Fibroblast of pulmonary artery (primary cell): ENCODE measurements at regions not wholly inside any gene's neighbourhood (a gene's known extent, or its start where the extent isn't known, plus 50 kb on each side); places are given as distances from the start of the nearest gene placed in this dataset.

Experiments
- DNase-seq: peaks from one replicate; pipeline ENCODE4 v3.0.0-alpha.2; 2010; ENCODE audit warnings: low read depth
- H3K4me3 ChIP-seq: replicated peaks from 2 replicates; pipeline ENCODE4 v1.5.1; 2011; ENCODE audit warnings: low read depth, mild to moderate bottlenecking, control low read depth, low read length, moderate library complexity
- TF ChIP-seq, protein P1 (sequence below): IDR thresholded peaks from 2 replicates; pipeline ENCODE4 v1.5.1; 2011; ENCODE audit warnings: mild to moderate bottlenecking, control low read depth, low read length, inconsistent platforms; ENCODE audit errors: missing control alignments

DNA sequence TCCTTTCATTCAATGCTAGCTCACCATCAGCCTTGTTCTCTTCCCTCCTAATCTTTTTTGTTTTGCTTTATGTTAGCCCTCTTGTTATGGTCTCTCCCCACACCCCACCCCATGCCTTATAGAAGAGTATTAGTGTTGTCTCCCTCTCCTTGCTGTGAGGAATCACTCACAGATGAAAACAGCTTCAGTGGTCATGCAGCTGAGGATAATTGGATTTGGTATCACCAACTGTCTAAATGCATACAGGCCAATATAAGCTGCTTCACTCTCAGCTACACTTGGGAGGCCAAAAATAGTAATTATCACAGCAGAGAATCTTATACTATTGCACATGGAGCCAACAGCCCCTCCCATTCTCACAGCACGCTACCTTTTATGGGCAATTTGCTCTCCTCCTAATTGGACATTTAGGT lies 494.6 kb upstream of the FAM241A start:
- TF ChIP-seq, protein P1, sequence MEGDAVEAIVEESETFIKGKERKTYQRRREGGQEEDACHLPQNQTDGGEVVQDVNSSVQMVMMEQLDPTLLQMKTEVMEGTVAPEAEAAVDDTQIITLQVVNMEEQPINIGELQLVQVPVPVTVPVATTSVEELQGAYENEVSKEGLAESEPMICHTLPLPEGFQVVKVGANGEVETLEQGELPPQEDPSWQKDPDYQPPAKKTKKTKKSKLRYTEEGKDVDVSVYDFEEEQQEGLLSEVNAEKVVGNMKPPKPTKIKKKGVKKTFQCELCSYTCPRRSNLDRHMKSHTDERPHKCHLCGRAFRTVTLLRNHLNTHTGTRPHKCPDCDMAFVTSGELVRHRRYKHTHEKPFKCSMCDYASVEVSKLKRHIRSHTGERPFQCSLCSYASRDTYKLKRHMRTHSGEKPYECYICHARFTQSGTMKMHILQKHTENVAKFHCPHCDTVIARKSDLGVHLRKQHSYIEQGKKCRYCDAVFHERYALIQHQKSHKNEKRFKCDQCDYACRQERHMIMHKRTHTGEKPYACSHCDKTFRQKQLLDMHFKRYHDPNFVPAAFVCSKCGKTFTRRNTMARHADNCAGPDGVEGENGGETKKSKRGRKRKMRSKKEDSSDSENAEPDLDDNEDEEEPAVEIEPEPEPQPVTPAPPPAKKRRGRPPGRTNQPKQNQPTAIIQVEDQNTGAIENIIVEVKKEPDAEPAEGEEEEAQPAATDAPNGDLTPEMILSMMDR = no peak
- H3K4me3 ChIP-seq = no peak overlapping the region
- DNase-seq = no peak

DNA sequence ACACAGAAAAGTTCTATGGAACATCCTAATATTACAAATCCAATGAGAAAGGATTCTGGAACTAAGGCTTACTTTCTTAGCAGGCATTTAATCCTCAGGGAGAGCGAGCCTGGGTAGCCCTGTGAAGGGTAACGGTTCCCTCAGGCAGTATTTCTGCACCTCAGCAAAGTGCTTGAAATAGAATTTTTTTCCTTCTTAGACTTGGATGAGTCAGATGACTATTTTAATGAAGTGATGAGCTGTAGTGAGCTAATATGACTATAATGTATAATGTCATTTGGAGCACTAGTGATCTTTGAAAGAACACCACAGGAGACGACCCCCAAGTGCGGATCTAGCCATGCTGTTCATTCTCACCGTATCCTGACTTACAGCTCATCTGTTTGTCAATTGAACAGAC lies 493.0 kb upstream of the FAM241A start:
- no peak overlapping the region for H3K4me3 ChIP-seq
- TF ChIP-seq, protein P1 = no peak
- DNase-seq = no peak

DNA sequence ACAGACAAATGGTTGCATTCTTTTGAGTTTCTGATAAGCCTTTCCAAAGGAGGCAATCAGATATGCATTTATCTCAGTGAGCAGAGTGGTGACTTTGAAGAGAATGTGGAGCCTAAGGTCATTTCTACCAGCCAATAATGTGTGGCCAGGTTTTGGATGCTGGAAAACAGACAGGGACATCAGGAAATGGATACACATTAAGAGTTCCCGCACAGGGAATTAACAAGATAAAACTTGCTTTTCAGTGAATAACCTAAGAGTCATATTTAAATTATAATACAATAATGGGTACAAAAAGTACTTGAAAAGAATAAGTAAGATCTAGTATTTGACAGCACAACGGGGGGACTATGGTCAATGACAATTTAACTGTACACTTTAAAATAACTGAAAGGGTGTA lies 492.3 kb upstream of the FAM241A start:
- TF ChIP-seq, protein P1 = no peak
- H3K4me3 ChIP-seq = no peak overlapping the region
- DNase-seq = no peak

DNA sequence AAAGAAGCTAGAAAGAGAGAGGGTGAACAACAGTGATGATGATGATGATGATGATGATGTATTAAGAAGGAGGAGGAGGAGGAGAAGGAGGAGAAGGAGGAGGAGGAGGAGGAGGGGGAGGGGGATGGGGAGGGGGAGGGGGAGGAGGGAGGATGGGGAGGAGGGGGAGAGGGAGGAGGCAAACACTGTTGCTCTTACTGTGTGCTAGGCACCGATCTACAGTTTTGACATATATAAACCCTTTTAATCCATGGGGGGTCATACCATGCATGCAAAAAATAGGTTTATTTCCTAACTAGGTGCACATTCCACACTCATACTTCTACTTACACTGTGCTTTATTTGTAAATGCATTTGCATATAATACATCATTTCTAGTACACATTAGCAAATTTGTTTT lies 482.8 kb upstream of the FAM241A start:
- no peak for DNase-seq
- TF ChIP-seq, protein P1 = no peak
- H3K4me3 ChIP-seq = no peak overlapping the region

DNA sequence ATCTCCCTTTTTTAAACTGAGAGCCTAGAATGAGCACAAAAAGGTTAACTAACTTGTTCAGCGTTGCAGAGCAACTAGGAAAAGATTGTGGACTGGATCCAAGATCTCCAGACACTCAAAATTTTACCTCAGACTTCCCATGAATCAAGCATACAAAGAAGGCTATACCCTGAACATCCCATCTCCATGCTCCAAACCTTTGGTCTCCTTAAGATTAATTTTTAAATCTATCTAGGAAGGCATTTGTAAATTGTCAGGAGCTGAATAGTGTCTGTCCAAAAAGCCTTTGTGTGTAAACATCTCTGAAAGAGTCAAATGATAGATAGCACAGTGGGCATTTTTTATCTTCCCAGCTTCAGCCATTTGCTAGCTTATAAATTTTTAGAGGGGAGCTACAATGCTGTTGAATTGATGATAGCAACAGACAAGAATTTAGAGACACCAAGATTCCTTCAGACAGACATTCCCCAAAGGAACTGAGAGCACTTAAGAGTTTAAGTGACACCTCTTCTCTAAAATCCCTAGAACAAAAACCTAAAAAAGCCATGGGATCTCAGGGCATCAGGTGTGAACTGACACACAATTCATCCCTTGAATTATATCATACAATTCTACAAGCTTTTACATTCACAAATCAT lies 480.8 kb upstream of the FAM241A start:
- TF ChIP-seq, protein P1 = no peak
- no peak for DNase-seq
- H3K4me3 ChIP-seq = no peak overlapping the region

DNA sequence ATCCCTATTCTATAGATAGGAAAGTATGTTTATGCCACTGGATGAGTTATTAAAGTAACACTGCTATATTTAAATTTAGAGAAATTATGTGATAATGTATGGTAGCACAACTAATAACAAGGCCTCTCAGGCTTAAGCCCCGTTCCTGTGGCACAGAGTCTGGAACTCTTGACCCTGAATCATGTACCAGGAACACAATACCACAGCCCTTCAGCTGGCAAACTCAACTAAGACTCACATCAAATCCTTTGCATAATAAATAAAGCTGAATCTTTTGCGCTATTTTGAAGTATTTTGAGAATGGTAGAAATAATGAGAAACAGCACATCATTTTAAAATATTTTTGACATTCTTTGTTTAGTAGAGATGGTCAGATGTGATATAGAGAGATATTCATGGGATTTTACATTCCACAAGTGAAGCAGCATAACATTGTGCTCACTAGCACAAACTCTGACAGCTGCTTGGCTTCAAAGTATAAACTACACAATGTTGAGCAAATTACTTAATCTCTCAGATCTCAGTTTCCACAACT lies 478.4 kb upstream of the FAM241A start:
- no peak for DNase-seq

More for the DNA sequence above, 478.4 kb upstream of the FAM241A start:
- TF ChIP-seq, protein P1 = no peak
- H3K4me3 ChIP-seq = no peak overlapping the region
